ENCODE measurements at regions not wholly inside any gene's neighbourhood (a gene's known extent, or its start where the extent isn't known, plus 50 kb on each side); places are given as distances from the start of the nearest gene placed in this dataset.

DNA sequence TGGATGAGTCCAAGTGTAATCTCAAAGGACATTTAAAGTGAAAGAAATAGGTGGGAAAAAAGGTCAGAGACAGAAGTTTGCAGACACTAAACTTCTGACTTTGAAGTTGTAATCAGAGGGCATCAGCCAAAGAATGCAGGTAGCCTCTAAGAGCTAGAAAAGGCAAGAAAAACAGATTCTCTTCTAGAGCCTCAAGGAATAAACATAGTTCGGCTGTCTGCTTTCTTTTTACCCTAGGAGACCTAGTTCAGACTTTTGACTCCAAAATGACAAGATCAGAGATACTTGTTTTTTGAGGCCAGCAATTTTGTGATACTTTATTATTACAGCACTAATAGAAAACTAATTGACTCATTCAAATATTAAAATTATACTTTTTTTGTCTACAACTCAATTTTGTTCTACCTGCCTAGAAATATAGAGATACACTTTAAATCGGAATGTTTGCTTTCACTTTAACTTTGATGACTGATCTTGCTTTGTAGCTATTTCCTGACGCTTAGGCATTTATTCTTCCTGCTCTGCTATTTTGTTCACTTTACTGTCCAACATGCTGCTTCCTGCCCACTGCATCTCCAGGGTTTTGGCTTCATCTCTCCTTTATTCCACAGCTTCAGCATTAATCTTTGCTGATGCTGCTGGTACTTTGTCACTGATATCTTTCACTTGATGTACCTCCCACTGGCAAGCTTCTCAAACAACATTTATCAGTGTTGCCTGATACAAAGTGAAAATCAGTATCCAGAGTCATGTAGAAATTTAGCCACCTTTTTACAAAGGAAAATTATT is 272.5 kb downstream of the DSEL start:
- in situ Hi-C loops (cut with HindIII; ENCODE audit: low pct_ligation_motif_present, low sequenced_read_pairs), result no loop called here
- Histone ChIP-seq H3K36me3 (replicated peaks) (no peaks in the 10 kb centered on the region), H3K27me3 (replicated peaks) (no peaks in the 10 kb centered on the region), H3K27ac (peak overlapping the region; percentile 18), H3K4me3 (ENCODE audit: low read depth, low read length) (peak overlapping the region; percentile 2)
- DNase-seq, result peak; percentile 1
- no peak for TF ChIP-seq CTCF (IDR thresholded peaks at IDR 0.05; ENCODE audit: low read depth, low read length, missing control alignments)

GRCh38 chr18:67242001-67242400 is 274.5 kb downstream of the DSEL start:
- Histone ChIP-seq H3K36me3 (replicated peaks) (no peaks in the 10 kb centered on the region), H3K27ac (no peak overlapping the region), H3K4me3 (ENCODE audit: low read depth, low read length) (no peak overlapping the region), H3K27me3 (replicated peaks) (no peaks in the 10 kb centered on the region)
- in situ Hi-C loops (cut with HindIII; ENCODE audit: low pct_ligation_motif_present, low sequenced_read_pairs), result no loop called here
- DNase-seq, result no peak
- TF ChIP-seq CTCF (IDR thresholded peaks at IDR 0.05; ENCODE audit: low read depth, low read length, missing control alignments), result no peak

- H3K27ac ChIP-seq, result no peak overlapping the region
- in situ Hi-C loops (cut with HindIII; ENCODE audit: low pct_ligation_motif_present, low sequenced_read_pairs), result no loop called here
- no peak for DNase-seq
These were observed 275.2 kb downstream of the DSEL start for GRCh38 chr18:67241299-67241698.

DNA sequence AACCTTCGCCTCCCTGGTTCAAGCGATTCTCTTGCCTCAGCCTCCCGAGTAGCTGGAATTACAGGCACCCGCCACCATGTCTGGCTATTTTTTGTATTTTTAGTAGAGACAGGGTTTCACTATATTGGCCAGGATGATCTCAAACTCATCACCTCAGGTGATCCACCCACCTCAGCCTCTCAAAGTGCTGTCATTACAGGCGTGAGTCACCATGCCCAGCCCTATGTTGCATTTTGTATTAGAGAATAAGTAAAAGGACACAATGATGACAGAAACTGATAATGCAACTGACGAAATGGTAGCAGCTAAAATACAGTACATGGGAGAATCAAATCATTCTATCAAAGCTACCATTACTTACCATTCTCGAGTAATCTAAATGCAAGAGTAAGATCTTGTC is 276.7 kb downstream of the DSEL start:
- in situ Hi-C loops (cut with HindIII; ENCODE audit: low pct_ligation_motif_present, low sequenced_read_pairs), result no loop called here
- H3K36me3 ChIP-seq (replicated peaks), result no peaks in the 10 kb centered on the region
- no peaks in the 10 kb centered on the region for H3K27me3 ChIP-seq (replicated peaks)
- no peak for DNase-seq
- H3K4me3 ChIP-seq (ENCODE audit: low read depth, low read length), result no peak overlapping the region
- TF ChIP-seq CTCF (IDR thresholded peaks at IDR 0.05; ENCODE audit: low read depth, low read length, missing control alignments), result no peak
- no peak overlapping the region for H3K27ac ChIP-seq

More at GRCh38 chr18:67241299-67241698, 275.2 kb downstream of the DSEL start:
- Histone ChIP-seq H3K36me3 (replicated peaks) (no peaks in the 10 kb centered on the region), H3K4me3 (ENCODE audit: low read depth, low read length) (no peak overlapping the region), H3K27me3 (replicated peaks) (no peaks in the 10 kb centered on the region)
- TF ChIP-seq CTCF (IDR thresholded peaks at IDR 0.05; ENCODE audit: low read depth, low read length, missing control alignments), result no peak

DNA sequence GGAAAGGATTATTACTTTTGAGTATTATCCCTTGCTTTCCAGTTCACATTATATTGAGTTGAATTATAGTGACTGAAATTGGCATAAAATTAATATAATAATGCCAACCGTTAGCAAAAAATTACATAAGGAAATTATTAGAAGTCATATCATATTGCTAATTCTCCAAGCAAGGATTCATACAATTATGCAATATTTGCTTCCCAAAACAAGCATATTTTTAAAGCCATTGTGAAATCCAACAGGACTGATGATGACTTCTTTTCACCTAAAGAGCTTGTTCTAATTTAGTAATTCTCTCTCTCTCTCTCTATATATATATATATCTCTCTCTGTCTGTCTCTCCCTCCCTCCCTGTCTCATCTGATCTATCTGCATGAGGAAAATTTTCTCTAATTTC is 283.5 kb downstream of the DSEL start:
- in situ Hi-C loops (cut with HindIII; ENCODE audit: low pct_ligation_motif_present, low sequenced_read_pairs), result no loop called here

More for the DNA sequence above, 283.5 kb downstream of the DSEL start:
- H3K36me3 ChIP-seq (replicated peaks), result no peaks in the 10 kb centered on the region
- no peak for DNase-seq
- peak overlapping the region; percentile 10 for H3K27ac ChIP-seq
- no peaks in the 10 kb centered on the region for H3K27me3 ChIP-seq (replicated peaks)
- H3K4me3 ChIP-seq (ENCODE audit: low read depth, low read length), result no peak overlapping the region
- no peak for TF ChIP-seq CTCF (IDR thresholded peaks at IDR 0.05; ENCODE audit: low read depth, low read length, missing control alignments)

Measured in brain microvascular endothelial cell (primary cell).